22Rv1 (cell line): ENCODE measurements at regions not wholly inside any gene's neighbourhood (a gene's known extent, or its start where the extent isn't known, plus 50 kb on each side); places are given as distances from the start of the nearest gene placed in this dataset.

Experiments
- CTCF ChIP-seq: fragments of 450-650 bp; IDR thresholded peaks from 2 replicates; pipeline ENCODE4 v1.5.1; 2017; ENCODE audit warnings: mild to moderate bottlenecking
- ZFX ChIP-seq: fragments of 450-650 bp; IDR thresholded peaks from 2 replicates; pipeline ENCODE4 v1.6.1; 2017; ENCODE audit warnings: antibody characterized with exemption, borderline replicate concordance

GRCh38 chr1:219560856-219561255, 52.0 kb downstream of the ZC3H11B start:
- TF ChIP-seq CTCF (no peak), ZFX (no peak)
